B cell (primary cell): ENCODE measurements at regions not wholly inside any gene's neighbourhood (a gene's known extent, or its start where the extent isn't known, plus 50 kb on each side); places are given as distances from the start of the nearest gene placed in this dataset.

Experiments
- EZH2 ChIP-seq: IDR thresholded peaks from 2 replicates; pipeline ENCODE4 v1.6.1; 2012; ENCODE audit warnings: borderline replicate concordance, low read depth, mild to moderate bottlenecking, moderate library complexity, low read length; ENCODE audit not compliant: insufficient read depth, poor library complexity, severe bottlenecking
- TF ChIP-seq, protein P1 (sequence below): fragments of 200-600 bp; IDR thresholded peaks from one replicate; pipeline ENCODE4 v1.8.0; 2022; ENCODE audit warnings: antibody characterized with exemption, mild to moderate bottlenecking

DNA sequence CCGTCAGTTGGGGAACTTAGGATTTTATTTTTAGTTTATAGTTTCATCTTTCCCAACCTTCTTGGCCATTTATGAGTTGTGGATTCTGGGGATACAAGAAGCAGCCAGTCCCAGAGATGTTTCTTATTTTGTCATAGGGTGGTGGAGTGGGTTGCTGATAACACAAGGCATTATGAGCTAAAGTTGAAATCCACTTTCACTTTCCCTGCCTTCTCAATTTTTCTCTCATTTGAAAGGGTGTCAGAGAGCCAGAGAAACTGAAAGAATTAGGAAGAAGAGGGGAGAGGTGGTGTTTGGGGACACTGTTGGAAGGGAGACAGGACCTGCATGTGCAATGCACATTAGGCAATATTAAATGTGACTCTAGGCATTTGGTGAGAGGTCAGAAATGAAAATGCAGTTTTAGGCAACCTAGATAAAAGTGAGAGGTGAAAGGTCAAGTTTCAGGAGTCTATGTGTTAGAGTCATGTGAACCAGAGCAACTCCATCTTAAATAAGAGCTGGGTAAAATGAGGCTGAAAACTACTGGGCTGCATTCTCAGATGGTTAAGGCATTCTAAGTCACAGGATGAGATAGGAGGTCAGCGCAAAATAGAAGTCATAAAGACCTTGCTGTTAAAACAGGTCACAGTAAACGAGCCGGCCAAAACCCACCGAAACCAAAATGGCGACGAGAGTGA is 71.1 kb upstream of the F3 start:
- TF ChIP-seq, protein P1, sequence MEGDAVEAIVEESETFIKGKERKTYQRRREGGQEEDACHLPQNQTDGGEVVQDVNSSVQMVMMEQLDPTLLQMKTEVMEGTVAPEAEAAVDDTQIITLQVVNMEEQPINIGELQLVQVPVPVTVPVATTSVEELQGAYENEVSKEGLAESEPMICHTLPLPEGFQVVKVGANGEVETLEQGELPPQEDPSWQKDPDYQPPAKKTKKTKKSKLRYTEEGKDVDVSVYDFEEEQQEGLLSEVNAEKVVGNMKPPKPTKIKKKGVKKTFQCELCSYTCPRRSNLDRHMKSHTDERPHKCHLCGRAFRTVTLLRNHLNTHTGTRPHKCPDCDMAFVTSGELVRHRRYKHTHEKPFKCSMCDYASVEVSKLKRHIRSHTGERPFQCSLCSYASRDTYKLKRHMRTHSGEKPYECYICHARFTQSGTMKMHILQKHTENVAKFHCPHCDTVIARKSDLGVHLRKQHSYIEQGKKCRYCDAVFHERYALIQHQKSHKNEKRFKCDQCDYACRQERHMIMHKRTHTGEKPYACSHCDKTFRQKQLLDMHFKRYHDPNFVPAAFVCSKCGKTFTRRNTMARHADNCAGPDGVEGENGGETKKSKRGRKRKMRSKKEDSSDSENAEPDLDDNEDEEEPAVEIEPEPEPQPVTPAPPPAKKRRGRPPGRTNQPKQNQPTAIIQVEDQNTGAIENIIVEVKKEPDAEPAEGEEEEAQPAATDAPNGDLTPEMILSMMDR = no peak
- TF ChIP-seq EZH2 = no peak
